GM18870 (cell line): ENCODE measurements at regions not wholly inside any gene's neighbourhood (a gene's known extent, or its start where the extent isn't known, plus 50 kb on each side); places are given as distances from the start of the nearest gene placed in this dataset.
"Not testable (repeated sequence)": the region's sequence is repeated elsewhere in the genome, so short reads cannot be mapped to it uniquely, and the experiment has no call there.

Experiments used
- ATAC-seq: cut with Tn5 transposase; IDR thresholded peaks from one replicate; pipeline ENCODE4 v1.9.1; 2021; ENCODE audit warnings: moderate library complexity; ENCODE audit not compliant: unreplicated experiment

DNA sequence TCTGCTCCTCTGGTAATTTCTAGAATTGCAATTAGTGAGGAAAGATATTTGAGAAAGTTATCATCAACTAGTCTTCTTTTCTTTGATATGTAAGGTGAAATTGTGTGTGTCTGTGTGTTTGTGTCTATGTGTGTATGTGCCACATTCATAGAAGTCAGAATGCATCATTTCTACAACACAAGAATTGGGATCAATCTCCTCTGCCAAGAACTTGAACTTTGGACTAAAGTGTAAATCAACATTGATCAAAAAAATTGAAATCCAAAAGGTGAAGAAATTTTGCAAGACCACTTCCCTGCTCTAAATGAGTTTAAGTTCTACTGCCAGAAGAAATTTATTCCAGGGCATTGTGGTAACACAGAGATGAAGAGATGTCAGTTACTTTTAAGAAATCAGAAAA lies 1072.8 kb downstream of the GRM8 start:
- no peak for ATAC-seq

GRCh38 chr7:126178865-126179264 lies 1073.9 kb downstream of the GRM8 start:
- ATAC-seq = no peak

- ATAC-seq = no peak
Measured at GRCh38 chr7:126177782-126178181, 1075.0 kb downstream of the GRM8 start.

DNA sequence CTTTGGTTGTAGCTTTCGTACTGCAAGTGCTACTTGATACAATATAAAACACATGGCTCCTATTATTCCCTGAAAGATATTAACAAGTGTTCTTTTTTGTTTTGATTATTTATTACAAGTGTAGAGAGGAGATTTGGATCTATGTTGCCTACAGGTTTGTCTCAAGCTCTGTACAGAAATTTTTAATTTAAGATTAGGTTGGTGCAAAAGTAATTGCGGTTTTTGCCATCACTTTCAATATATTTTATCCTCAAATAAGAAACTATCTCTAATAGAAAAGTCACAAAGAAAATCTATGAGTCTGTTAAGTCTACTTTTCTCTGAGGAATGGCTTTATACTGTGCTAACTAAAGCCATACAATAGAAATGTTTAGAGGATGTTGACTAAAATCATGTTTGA lies 1086.1 kb downstream of the GRM8 start:
- ATAC-seq = no peak

DNA sequence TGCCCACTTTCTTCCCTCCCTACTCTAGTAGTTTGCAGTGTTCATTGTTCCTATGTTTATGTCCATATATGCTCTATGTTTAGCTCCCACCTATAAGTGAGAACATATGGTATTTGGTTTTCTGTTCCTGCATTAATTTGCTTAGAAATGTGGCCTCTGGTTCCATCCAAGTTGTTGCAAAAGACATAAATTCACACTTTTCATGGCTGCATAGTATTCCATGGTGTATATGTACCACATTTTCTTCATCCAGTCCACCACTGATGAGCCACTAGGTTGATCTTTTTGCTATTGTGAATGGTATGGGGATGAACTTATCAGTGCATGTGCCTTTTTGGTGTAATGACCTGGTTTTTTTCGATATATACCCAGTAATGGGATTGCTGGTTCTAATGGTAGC lies 1089.1 kb downstream of the GRM8 start:
- no peak for ATAC-seq

GRCh38 chr7:126157391-126157790 lies 1095.3 kb downstream of the GRM8 start:
- ATAC-seq = no peak

- ATAC-seq = no peak
Measured at GRCh38 chr7:126150278-126150958, 1102.3 kb downstream of the GRM8 start.

- ATAC-seq = no peak
Measured at GRCh38 chr7:126140858-126141466, 1111.8 kb downstream of the GRM8 start.

GRCh38 chr7:126119981-126120380 lies 1132.8 kb downstream of the GRM8 start:
- ATAC-seq = no peak

DNA sequence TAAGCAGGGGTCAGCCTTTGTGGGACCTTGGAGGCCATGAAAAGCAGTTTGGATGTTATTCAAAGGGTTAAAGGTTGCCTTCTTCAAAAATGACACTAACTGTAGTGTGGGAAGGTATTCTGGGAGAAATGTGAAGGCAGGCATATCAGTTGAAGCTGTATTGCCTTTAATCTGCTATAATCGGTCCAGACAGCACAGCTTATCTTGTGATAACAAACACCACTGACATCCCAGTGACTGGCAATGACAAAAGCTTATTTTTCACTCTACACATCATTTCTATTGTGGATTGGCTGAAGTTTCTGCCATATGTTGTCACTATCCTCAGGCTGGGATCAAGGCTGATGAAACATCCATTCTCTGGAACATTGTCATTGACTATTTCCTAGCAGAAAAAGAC lies 1149.2 kb downstream of the GRM8 start:
- no peak for ATAC-seq

DNA sequence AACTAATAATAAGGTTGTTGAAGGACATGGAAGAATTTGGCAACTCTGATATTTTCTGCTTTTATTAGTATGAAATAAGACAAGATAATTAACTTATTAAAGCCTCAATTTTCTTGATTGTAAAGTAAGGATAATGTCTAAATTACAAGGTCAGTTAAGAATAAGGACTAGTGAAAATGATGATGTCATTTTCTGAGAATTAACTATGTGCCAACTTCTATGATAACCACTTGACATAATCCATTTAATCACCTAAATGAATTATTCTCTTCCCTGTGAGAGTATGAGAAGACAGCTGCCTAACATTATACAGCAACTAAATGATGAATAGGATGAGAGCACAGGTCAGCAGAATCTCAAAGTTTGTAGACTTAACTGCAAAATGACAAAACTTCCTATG lies 1153.4 kb upstream of the POT1 start:
- ATAC-seq = no peak

GRCh38 chr7:126079581-126079980 lies 1150.0 kb upstream of the POT1 start:
- ATAC-seq = peak; percentile 89

DNA sequence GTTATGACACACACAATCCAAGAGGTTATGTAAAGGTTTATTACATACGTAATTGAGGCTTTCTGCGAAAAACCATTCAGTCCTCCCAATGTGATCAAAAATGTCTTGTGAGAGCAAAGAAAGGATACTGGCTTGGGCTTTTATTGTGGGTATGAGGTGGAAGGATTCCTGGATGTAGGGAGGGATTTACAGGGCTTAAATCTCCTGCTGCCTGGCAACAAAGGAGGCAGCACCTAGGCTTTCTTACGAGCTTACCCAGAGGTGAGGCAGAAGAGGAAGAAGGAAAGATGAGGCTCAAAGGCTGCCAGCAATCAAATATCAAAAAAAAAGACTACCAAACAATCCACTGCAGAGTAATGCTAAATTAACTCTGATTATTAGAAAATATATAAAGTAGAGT lies 1149.5 kb upstream of the POT1 start:
- ATAC-seq = no peak

DNA sequence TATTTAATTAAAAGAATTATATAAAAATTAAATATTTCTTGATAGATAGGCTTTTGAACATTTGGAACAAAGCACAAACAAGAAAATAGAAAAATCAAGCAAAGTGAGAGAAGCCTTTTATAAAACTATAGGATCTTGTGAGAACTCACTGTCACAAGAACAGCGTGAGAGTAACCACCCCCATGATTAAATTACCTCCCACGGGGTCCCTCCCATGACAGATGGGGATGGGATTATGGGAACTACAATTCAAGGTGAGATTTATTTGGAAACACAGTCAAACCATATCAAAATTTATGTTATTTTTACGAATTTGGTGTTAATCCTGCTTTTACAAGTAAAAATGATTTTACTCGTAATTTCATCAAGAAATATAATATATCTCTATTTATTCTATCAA lies 1136.1 kb upstream of the POT1 start:
- ATAC-seq = no peak

DNA sequence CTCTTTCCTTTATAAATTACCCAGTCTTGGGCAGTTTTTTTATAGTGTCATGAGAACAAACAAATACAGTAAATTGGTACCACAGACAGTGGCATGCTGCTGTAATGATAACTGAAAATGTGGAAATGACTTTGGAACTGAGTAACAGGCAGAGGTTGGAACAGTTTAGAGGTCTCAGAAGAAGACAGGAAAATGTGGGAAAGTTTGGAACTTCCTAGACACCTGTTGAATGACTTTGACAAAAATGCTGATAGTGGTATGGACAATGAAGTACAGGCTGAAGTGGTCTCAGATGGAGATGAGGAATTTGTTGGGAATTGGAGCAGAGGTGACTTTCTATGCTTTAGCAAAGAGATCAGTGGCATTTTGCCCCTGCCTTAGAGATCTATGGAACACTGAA lies 1128.4 kb upstream of the POT1 start:
- ATAC-seq = no peak

- not testable (repeated sequence) for ATAC-seq
Measured at GRCh38 chr7:126056613-126057012, 1127.0 kb upstream of the POT1 start.

GRCh38 chr7:126052229-126052628 lies 1122.6 kb upstream of the POT1 start:
- ATAC-seq = no peak

DNA sequence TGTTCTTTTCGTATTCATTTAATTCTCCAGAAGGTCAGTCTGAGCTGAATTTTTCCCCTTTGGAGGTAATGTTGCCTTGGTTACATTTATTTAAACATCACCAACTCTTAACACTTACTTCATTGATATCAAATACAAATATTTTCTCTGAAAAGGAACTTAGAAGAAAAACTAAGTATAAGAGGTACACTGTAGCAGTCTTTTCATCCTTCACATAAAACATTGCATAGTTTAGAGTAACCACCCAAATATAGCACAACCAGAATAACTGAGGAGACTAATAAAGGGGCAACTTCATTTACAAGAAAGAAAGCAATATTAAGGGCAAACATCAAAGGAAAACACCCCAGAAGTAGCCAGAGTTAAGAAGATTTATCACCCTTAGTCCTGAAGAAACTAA lies 1115.0 kb upstream of the POT1 start:
- ATAC-seq = no peak

- ATAC-seq = no peak
Measured at GRCh38 chr7:126041472-126041871, 1111.8 kb upstream of the POT1 start.

DNA sequence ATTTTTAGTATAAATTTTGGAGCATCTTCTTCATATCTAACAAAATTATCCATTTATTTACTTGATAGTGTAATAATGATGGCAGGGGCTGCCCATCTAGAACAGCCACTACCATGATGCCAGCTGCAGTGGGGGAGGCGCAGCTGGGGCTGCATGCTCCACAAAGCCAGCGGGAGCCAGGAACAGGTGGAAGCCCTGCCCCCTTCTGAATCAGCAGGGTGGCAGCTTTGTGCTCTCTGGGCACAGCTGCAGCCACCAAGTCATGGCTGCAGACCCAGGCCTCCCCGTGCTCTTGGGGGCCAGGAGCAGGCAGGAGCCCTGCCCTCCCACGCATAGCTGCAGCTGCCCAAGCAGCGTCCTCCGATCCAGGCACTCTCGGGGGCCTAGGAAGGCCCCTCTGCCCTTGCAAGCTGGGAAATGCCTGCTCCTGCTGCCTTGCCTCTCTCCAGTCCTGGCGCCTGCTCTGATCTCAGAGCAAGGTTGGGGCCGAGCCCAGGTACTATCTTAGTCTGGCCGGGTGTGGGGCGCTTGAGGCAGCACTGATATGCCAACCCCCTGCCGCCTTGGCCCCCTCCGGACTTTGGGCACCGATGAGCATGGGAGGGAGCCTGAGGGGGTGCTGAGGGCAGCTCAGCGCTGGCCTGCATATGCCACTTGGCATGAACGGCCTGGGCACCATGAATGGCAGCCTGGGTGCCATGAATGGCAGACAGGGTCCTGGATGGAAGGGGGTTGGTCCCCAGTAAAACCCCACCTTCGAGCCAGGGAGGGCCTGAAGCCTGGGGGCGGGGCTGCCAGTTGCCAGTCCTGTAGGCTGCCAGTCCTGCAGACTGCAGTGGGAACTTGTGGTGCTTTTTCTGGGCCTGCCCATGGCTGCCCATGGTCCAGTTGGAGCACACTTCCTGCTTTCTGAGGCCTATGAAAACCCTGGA lies 1110.8 kb upstream of the POT1 start:
- ATAC-seq = no peak

DNA sequence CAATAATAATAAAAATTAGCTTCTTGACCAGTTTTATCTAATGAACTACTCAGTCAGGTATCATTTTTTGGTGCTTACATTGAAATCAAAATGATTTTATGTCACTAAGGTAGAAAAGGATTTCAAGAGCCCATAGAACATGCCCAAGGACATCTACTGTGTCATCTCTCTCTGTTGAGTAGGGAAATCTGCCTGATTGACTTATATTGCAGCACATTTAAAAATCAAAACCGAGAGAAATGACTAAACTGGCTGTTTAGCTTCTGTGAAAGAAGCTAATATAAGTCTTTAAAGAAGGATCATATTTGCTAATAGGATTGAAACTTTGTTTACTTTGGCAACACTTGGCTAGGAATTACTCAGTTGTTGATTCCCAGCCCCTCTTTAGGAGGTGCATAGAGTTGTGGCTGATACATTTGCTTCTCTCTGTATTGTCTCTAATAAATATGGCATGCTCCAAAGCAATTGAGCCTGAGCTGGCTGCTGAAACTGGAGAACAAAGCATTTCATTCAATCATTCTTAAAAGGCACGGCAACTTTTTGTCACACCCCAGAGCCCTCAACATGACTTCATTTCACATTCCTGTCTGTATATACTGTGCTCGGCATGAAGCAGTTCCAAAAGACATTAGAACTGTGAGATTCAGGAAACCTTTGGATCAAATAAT lies 1096.9 kb upstream of the POT1 start:
- ATAC-seq = no peak
